Caco-2 (cell line): ENCODE measurements at regions not wholly inside any gene's neighbourhood (a gene's known extent, or its start where the extent isn't known, plus 50 kb on each side); places are given as distances from the start of the nearest gene placed in this dataset.

Experiments
- BruUV-seq: library from RNA; stranded (reverse); fragments of 400-500 nt; replicated peaks from 2 replicates; lab custom pipeline; 2021; lab: Mats Ljungman, UMichigan
- CTCF ChIA-PET: fragments of 300-600 bp; sonication (Branson Sonifier 250); formaldehyde crosslinking; loops from one replicate; lab custom pipeline; 2022; ENCODE audit warnings: antibody characterized with exemption; lab: Charles Lee
- POLR2A ChIA-PET: fragments of 300-600 bp; sonication (Branson Sonifier 250); formaldehyde crosslinking; loops from one replicate; lab custom pipeline; 2022; ENCODE audit warnings: antibody characterized with exemption; lab: Charles Lee
- DNase-seq, 2 experiments: peaks; one replicate each; pipeline versions ENCODE4 v3.0.0 to v3.0.0-alpha.2; 2020 to 2022
- H3K27me3 ChIP-seq: replicated peaks from 2 replicates; pipeline ENCODE4 v1.6.0; 2011; ENCODE audit warnings: low read length; ENCODE audit not compliant: control insufficient read depth, insufficient read depth
- H3K36me3 ChIP-seq: 2 replicates; pipeline ENCODE4 v1.5.1; 2011; ENCODE audit warnings: low read length; ENCODE audit not compliant: control insufficient read depth, insufficient read depth
- H3K4me1 ChIP-seq: fragments of 250-450 bp; sonication (Bioruptor Pico); 2 replicates; pipeline ENCODE4 v1.5.1; 2020; ENCODE audit warnings: mild to moderate bottlenecking
- H3K4me3 ChIP-seq: 2 replicates; pipeline ENCODE4 v1.5.1; 2011; ENCODE audit warnings: low read depth, mild to moderate bottlenecking, control low read depth, low read length
- H3K9me3 ChIP-seq: fragments of 250-450 bp; sonication (Bioruptor Pico); 2 replicates; pipeline ENCODE4 v1.5.1; 2020; ENCODE audit warnings: mild to moderate bottlenecking, moderate library complexity
- H3K27ac Mint-ChIP-seq: one replicate; pipeline ENCODE4 v1.8.0; 2022; ENCODE audit warnings: mixed read lengths; ENCODE audit not compliant: unreplicated experiment
- H3K27me3 Mint-ChIP-seq: one replicate; pipeline ENCODE4 v1.8.0; 2022; ENCODE audit warnings: mixed read lengths; ENCODE audit not compliant: insufficient read depth, unreplicated experiment
- H3K36me3 Mint-ChIP-seq: one replicate; pipeline ENCODE4 v1.8.0; 2022; ENCODE audit warnings: mild to moderate bottlenecking, mixed read lengths; ENCODE audit not compliant: insufficient read depth, unreplicated experiment
- H3K4me1 Mint-ChIP-seq: one replicate; pipeline ENCODE4 v1.8.0; 2022; ENCODE audit warnings: low read depth, mixed read lengths; ENCODE audit not compliant: unreplicated experiment
- H3K4me3 Mint-ChIP-seq: one replicate; pipeline ENCODE4 v1.8.0; 2022; ENCODE audit warnings: mild to moderate bottlenecking, moderate library complexity, mixed read lengths; ENCODE audit not compliant: unreplicated experiment
- H3K9me3 Mint-ChIP-seq: one replicate; pipeline ENCODE4 v1.8.0; 2022; ENCODE audit warnings: mixed read lengths; ENCODE audit not compliant: unreplicated experiment
- CTCF ChIP-seq, 2 experiments: fragments of 200-600 bp in 1 of 2; IDR thresholded peaks; 1 replicate in 1 of 2; 2 replicates in 1 of 2; pipeline versions ENCODE4 v1.5.1 to v1.8.0; 2011 to 2022; ENCODE audit warnings: antibody characterized with exemption in 1 of 2, control low read depth in 1 of 2, inconsistent platforms in 1 of 2, low read depth in 1 of 2, low read length in 1 of 2, mild to moderate bottlenecking in 1 of 2, moderate library complexity in 1 of 2; ENCODE audit not compliant: insufficient read depth in 1 of 2, severe bottlenecking in 1 of 2, unreplicated experiment in 1 of 2
- intact Hi-C: fragments of 100-400 bp; cut with micrococcal nuclease; formaldehyde crosslinking; loops from one replicate; pipeline ENCODE4 v1.10.0; 2022; ENCODE audit not compliant: unreplicated experiment

- DNase-seq = no peak
- Mint-ChIP-seq H3K4me1 (no peaks in the 10 kb centered on the region), H3K36me3 (no peaks in the 10 kb centered on the region), H3K4me3 (no peak overlapping the region), H3K27me3 (no peaks in the 10 kb centered on the region), H3K9me3 (peaks cover 16% of the 10 kb centered on the region), H3K27ac (no peak overlapping the region)
- POLR2A ChIA-PET = no interaction called here
- no TSS peak for BruUV-seq
- no peak for TF ChIP-seq CTCF (IDR thresholded peaks at IDR 0.05; ENCODE audit: insufficient read depth in 1 of 2, low read depth in 1 of 2, low read length in 1 of 2, severe bottlenecking in 1 of 2, unreplicated experiment in 1 of 2)
- intact Hi-C loops = no loop called here
- Histone ChIP-seq H3K4me1 (no peaks in the 10 kb centered on the region), H3K9me3 (no peaks in the 10 kb centered on the region), H3K27me3 (no peaks in the 10 kb centered on the region), H3K36me3 (no peaks in the 10 kb centered on the region), H3K4me3 (no peak overlapping the region)
- CTCF ChIA-PET = no interaction called here
Observed at GRCh38 chr2:52676056-52676455, 1091.5 kb upstream of the CHAC2 start.

DNA sequence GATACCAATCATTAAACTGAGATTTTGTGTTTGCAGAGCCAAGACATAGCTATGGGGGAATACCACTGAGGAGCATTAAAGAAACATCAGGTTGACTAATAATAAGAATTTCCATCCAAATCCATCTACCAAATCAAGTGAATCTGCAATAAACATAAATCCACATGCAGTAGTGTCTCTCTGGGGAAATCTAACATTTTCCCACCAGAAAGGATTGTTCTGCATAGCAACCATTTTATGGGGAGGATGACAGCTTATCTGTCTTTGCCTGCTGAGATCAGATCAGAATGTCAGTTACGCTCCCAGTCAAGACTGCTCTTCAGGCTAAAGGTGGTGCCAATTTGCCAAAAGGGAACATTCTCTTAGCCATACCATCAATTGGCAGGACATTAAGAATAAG is 1098.9 kb upstream of the CHAC2 start:
- no peaks in the 10 kb centered on the region for H3K9me3 ChIP-seq
- H3K27me3 ChIP-seq = no peaks in the 10 kb centered on the region
- Mint-ChIP-seq H3K36me3 (no peaks in the 10 kb centered on the region), H3K27me3 (no peaks in the 10 kb centered on the region), H3K9me3 (peaks cover 31% of the 10 kb centered on the region), H3K27ac (no peak overlapping the region), H3K4me1 (no peaks in the 10 kb centered on the region), H3K4me3 (no peak overlapping the region)
- ChIA-PET POLR2A (no interaction called here), CTCF (no interaction called here)
- intact Hi-C loops = no loop called here
- no peak for DNase-seq
- no peaks in the 10 kb centered on the region for H3K36me3 ChIP-seq
- no peak overlapping the region for H3K4me3 ChIP-seq
- no peak for TF ChIP-seq CTCF (IDR thresholded peaks at IDR 0.05; ENCODE audit: insufficient read depth in 1 of 2, low read depth in 1 of 2, low read length in 1 of 2, severe bottlenecking in 1 of 2, unreplicated experiment in 1 of 2)
- no peaks in the 10 kb centered on the region for H3K4me1 ChIP-seq
- BruUV-seq = no TSS peak

DNA sequence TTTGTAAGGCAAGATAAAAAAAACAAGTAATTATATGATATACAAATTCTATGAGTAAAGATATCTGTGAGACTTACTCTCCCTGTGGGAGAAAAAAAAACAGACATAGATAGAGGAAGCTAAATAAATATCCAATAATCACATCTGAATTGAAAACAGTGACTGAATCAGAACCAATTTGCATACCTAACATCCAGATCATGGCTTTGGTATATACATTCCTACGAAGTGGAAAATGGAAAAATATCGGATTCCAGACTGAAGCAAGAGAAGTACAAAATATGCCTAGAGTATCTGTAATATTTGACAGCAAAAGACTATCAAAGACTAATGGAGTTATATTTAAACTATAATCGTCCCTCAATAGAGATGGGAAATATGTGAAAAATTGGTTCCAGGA is 1108.1 kb upstream of the CHAC2 start:
- no peaks in the 10 kb centered on the region for H3K4me1 ChIP-seq
- Mint-ChIP-seq H3K36me3 (no peaks in the 10 kb centered on the region), H3K27me3 (no peaks in the 10 kb centered on the region), H3K9me3 (peaks cover 4% of the 10 kb centered on the region), H3K4me3 (no peak overlapping the region), H3K27ac (no peak overlapping the region), H3K4me1 (no peaks in the 10 kb centered on the region)
- BruUV-seq = no TSS peak
- H3K27me3 ChIP-seq = no peaks in the 10 kb centered on the region
- POLR2A ChIA-PET = no interaction called here
- no peaks in the 10 kb centered on the region for H3K9me3 ChIP-seq
- no peak overlapping the region for H3K4me3 ChIP-seq
- CTCF ChIA-PET = no interaction called here
- no peaks in the 10 kb centered on the region for H3K36me3 ChIP-seq
- intact Hi-C loops = no loop called here
- TF ChIP-seq CTCF (IDR thresholded peaks at IDR 0.05; ENCODE audit: insufficient read depth in 1 of 2, low read depth in 1 of 2, low read length in 1 of 2, severe bottlenecking in 1 of 2, unreplicated experiment in 1 of 2) = no peak
- DNase-seq = no peak
